Neural crest cell (in vitro differentiated cells): ENCODE measurements at regions not wholly inside any gene's neighbourhood (a gene's known extent, or its start where the extent isn't known, plus 50 kb on each side); places are given as distances from the start of the nearest gene placed in this dataset.

ENCODE experiments used
- DNase-seq: peaks from one replicate; pipeline ENCODE4 v3.0.0; 2021; ENCODE audit warnings: low read depth, mixed read lengths, low spot score
- H3K27ac Mint-ChIP-seq: one replicate; pipeline ENCODE4 v1.8.0; 2021; ENCODE audit warnings: mild to moderate bottlenecking, mixed read lengths; ENCODE audit not compliant: unreplicated experiment
- H3K27me3 Mint-ChIP-seq: 2 replicates; pipeline ENCODE4 v1.8.0; 2021; ENCODE audit warnings: low read depth, mild to moderate bottlenecking, mixed read lengths
- H3K36me3 Mint-ChIP-seq: 2 replicates; pipeline ENCODE4 v1.8.0; 2021; ENCODE audit warnings: low read depth, mild to moderate bottlenecking, mixed read lengths
- H3K4me1 Mint-ChIP-seq: 2 replicates; pipeline ENCODE4 v1.8.0; 2021; ENCODE audit warnings: mixed read lengths
- H3K4me3 Mint-ChIP-seq: one replicate; pipeline ENCODE4 v1.8.0; 2021; ENCODE audit warnings: mild to moderate bottlenecking, mixed read lengths
- H3K9me3 Mint-ChIP-seq: 2 replicates; pipeline ENCODE4 v1.8.0; 2021; ENCODE audit warnings: mixed read lengths
- TF ChIP-seq, protein P1 (sequence below): fragments of 200-600 bp; sonication (generic); conservative IDR thresholded peaks from 2 replicates; pipeline ENCODE4 v1.5.0; 2021; ENCODE audit warnings: antibody characterized with exemption, mild to moderate bottlenecking

DNA sequence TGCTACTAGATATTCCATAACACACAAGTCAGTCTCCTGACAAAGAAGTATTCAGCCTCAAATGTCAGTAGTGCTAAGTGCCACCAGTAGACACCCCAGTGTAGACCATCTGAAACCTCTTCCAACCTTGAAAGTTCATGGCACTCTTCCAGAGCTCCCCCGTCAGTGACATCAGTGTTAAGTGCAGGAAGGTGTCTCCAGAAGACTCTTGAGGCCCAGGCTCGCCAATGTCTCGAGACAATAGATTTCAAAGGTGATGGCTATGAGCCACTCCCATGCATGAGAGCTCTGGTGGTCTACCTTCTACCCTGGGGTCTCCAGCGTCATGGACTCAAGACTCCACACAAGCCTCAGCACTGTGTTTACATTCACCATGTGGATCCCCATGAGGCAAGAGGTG, 183.8 kb downstream of the SMAD2 start:
- no peaks in the 10 kb centered on the region for H3K4me1 Mint-ChIP-seq
- TF ChIP-seq, protein P1, sequence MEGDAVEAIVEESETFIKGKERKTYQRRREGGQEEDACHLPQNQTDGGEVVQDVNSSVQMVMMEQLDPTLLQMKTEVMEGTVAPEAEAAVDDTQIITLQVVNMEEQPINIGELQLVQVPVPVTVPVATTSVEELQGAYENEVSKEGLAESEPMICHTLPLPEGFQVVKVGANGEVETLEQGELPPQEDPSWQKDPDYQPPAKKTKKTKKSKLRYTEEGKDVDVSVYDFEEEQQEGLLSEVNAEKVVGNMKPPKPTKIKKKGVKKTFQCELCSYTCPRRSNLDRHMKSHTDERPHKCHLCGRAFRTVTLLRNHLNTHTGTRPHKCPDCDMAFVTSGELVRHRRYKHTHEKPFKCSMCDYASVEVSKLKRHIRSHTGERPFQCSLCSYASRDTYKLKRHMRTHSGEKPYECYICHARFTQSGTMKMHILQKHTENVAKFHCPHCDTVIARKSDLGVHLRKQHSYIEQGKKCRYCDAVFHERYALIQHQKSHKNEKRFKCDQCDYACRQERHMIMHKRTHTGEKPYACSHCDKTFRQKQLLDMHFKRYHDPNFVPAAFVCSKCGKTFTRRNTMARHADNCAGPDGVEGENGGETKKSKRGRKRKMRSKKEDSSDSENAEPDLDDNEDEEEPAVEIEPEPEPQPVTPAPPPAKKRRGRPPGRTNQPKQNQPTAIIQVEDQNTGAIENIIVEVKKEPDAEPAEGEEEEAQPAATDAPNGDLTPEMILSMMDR: no peak
- no peak overlapping the region for H3K27ac Mint-ChIP-seq
- no peak for DNase-seq
- H3K36me3 Mint-ChIP-seq: no peaks in the 10 kb centered on the region
- no peak overlapping the region for H3K4me3 Mint-ChIP-seq
- H3K27me3 Mint-ChIP-seq: peaks cover 54% of the 10 kb centered on the region
- no peaks in the 10 kb centered on the region for H3K9me3 Mint-ChIP-seq

DNA sequence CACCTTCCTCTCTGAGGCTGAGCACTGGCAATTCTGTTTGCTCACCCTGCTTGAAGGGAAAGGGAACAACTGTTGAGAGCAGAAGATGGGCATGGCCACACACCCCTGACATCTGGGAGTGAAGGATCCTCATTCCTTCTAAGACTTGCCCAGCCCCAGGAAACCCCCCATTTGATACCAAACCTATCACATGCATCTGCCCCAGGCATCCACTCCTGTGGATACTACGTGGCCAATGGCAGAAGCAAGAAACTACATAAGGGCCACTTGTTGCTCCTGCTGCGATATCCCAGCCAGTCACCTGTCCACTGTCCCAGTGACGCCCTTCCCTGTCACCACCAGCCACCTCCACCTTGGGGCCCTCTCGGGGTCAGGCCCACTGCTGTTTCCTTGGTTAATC, 185.2 kb downstream of the SMAD2 start:
- Mint-ChIP-seq H3K4me1 (no peaks in the 10 kb centered on the region), H3K27me3 (peaks cover 51% of the 10 kb centered on the region), H3K27ac (no peak overlapping the region), H3K4me3 (no peak overlapping the region), H3K36me3 (no peaks in the 10 kb centered on the region), H3K9me3 (no peaks in the 10 kb centered on the region)
- no peak for DNase-seq
- TF ChIP-seq, protein P1: no peak

DNA sequence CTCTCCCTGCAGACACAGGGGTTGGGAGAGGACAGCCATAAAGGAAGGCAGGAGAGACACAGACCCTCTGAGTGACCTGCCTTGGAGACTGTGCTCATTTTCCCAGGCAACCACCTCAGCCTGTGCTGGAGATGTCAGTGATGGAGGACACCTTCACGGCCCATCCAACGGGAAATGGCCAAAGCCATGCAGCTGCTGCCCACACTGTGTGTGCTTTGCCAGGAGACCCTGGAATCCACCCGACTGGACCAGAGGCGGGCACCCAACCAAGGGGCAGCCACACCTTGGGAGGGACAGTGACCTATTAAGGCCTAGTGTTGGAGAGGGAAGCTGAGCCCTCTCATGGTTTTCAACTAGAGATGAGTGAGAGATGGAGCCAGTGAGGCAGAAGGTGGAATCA, 192.5 kb downstream of the SMAD2 start:
- H3K27ac Mint-ChIP-seq: no peak overlapping the region
- H3K4me3 Mint-ChIP-seq: no peak overlapping the region
- H3K9me3 Mint-ChIP-seq: no peaks in the 10 kb centered on the region
- TF ChIP-seq, protein P1: no peak
- peaks cover 51% of the 10 kb centered on the region for H3K27me3 Mint-ChIP-seq
- no peak for DNase-seq
- H3K36me3 Mint-ChIP-seq: no peaks in the 10 kb centered on the region
- no peaks in the 10 kb centered on the region for H3K4me1 Mint-ChIP-seq

DNA sequence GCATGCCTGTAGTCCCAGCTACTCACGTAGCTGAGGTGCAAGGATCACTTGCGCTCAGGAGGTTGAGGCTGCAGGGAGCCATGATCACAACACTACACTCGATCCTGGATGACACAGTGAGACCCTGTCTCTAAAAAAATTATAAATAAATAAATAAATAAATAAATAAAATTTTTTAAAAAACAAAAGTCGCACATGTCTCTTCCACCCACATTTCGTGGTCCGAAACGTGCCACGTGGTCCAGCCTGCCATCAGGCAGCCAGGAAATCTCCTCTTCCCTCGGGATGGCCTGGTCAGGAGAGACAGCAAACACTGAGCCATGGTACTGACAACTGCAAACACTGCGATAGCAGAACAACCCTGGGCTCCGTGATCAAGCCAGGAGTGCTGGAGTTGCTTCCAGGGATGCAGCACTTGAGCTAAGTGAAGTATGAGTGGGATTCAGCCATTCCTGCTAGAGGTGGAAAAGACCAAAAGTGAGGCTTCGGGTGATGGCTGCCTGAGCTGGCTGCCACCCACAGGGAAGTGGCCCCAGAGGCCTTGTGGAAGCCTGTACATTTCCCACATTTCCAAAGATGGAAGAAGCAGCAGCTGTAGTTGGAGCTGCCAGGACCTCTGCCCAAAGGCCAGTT, 193.1 kb downstream of the SMAD2 start:
- H3K27ac Mint-ChIP-seq: no peak overlapping the region
- no peak for DNase-seq
- TF ChIP-seq, protein P1: no peak
- no peaks in the 10 kb centered on the region for H3K4me1 Mint-ChIP-seq
- no peaks in the 10 kb centered on the region for H3K36me3 Mint-ChIP-seq
- H3K4me3 Mint-ChIP-seq: no peak overlapping the region
- H3K27me3 Mint-ChIP-seq: peaks cover 48% of the 10 kb centered on the region
- H3K9me3 Mint-ChIP-seq: no peaks in the 10 kb centered on the region

DNA sequence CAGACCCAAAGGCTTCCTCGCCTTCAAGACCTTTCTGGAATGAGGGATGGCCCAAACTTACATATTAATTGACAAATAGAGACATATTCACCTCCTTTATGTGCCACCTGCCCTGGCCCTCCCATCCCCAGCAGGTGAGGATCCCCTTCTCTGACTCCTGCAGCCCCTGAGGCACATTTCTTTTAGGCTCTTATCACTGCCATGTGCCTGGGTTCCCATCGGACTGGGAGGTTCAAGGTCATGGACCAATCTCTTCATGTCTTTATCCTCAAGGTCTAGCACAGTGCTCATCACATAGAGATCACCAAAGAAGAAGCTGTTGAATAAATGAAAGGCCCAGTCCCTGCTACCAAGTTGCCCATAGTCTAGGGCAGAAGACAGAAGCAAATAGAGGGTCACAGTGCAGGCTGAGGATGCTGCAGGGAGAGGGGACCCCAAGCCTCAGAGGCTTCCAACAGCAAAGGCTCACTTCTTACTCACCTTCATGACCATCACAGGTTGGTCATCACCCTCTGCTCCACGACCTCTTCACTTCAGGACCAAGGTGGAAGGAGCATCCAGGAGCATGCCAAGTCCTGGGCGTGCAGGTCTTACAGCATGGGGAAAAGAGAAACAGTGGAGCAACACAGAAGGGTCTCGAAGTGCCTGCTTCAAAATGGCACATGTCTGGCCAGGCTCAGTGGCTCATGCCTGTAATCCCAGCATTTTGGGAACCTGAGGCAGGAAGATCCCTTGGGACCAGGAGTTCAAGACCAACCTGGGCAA, 193.9 kb downstream of the SMAD2 start:
- Mint-ChIP-seq H3K36me3 (no peaks in the 10 kb centered on the region), H3K9me3 (no peaks in the 10 kb centered on the region), H3K4me3 (no peak overlapping the region), H3K27ac (no peak overlapping the region), H3K27me3 (peaks cover 42% of the 10 kb centered on the region), H3K4me1 (no peaks in the 10 kb centered on the region)
- TF ChIP-seq, protein P1: no peak
- DNase-seq: no peak
